ENCODE measurements at regions not wholly inside any gene's neighbourhood (a gene's known extent, or its start where the extent isn't known, plus 50 kb on each side); places are given as distances from the start of the nearest gene placed in this dataset.

DNA sequence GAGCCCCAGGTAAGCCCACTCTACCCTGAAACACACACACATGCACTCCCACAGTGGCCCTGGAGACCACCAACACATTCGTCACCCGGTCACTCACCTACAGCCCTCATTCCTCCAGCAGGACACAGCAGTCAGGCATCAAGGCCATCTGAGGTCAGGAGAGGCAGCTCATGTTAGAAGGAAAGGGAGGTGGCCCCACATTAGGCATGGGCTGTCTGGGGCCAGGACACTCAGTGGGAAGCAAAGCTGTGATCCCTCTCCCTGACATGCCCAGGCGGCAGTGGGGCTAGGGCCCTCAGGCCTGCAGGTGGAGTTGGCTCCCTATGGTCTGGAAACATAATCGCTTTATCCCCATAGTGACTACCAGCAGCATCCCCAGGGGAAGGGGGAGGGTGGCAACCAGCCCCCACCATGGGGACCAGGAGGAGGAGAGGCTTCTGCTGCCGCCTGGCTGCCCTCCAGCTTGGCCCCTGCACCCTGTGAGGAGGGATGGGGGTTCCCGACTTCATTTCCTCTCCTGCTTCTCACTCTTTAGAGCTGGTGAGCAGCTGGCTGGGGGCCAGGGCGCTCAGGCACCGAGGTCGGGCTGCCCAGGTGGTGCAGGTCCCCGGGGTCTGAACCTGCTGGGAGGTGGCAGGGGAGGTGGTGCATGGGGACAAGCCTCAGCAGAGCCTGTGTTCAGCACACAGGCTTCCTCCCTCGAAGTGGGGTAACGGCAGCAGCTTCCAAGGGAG, 76.6 kb upstream of the CST7 start:
- no peak for DNase-seq

DNA sequence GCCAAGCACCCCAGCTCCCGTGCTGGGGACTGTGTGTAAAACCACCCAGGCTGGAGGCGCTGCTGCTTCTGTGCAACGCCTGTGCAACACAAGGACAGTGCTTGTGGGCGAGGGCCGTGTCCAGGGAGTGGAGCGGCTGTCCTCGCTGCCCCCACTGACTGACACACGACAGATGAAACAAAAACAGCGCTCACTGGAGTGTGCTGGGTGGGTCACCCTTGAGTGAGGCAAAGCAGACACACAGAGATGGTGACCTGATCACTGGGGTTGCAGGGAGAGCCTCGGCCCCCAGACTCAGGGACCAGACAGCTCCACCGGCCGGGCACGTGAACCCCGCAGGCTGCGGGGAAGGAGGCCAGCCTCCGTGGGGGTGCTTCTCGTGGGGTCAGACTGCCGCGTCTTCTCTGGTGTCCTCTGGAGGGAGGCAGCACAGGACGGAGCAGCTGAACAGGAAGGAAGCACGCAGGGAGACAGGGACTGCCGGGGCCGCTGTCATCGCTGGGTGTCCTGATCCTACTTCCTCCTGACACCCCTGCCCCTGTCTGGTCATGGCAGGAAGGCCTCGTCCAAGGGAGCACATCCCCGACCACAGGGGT, 75.9 kb upstream of the CST7 start:
- DNase-seq: no peak

- no peak for DNase-seq
Observed at GRCh38 chr20:24875078-24875477, 74.0 kb upstream of the CST7 start.

GRCh38 chr20:24877652-24878051, 71.4 kb upstream of the CST7 start:
- no peak for DNase-seq

- no peak for DNase-seq
Observed at GRCh38 chr20:24878657-24879056, 70.4 kb upstream of the CST7 start.

- no peak for DNase-seq
Observed at GRCh38 chr20:24879875-24880274, 69.2 kb upstream of the CST7 start.

DNA sequence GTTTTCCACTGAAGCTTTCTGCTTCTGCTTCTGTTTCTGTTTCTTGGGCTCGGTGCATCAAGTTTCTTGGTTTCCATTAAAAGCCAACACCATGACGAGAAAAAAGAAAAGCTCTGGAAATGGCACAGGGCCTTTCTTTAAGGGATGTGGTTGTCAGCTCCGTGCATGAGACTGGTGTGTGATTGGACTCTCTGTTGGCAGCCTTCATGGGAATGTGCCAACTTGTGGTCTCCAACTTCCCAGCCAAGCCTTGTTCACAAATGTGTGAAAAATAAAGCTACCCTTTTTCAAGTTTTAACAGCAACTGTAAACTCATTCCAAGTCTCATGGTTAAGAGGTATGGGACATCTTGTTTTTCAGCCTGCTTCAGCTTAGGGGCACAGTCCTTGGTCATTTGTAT, 68.7 kb upstream of the CST7 start:
- no peak for DNase-seq

DNA sequence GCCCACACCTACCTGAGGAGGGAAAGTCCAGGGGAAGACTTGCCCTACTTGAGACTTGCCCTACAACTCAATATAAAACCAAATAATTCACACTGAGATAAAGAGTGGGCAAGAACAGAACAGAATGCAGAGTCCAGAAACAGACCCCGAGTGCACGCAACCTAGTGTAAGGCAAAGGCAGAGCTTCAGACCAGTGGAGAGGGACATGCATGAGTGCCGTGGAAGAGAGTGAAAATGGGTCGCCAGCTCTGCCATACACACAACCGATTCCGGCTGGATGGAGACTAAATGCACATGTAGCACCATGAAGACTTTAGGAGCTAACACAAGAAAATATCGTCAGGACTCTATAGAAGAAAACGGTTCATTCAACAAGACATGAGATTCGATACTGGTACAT, 58.8 kb upstream of the CST7 start:
- DNase-seq: no peak

DNA sequence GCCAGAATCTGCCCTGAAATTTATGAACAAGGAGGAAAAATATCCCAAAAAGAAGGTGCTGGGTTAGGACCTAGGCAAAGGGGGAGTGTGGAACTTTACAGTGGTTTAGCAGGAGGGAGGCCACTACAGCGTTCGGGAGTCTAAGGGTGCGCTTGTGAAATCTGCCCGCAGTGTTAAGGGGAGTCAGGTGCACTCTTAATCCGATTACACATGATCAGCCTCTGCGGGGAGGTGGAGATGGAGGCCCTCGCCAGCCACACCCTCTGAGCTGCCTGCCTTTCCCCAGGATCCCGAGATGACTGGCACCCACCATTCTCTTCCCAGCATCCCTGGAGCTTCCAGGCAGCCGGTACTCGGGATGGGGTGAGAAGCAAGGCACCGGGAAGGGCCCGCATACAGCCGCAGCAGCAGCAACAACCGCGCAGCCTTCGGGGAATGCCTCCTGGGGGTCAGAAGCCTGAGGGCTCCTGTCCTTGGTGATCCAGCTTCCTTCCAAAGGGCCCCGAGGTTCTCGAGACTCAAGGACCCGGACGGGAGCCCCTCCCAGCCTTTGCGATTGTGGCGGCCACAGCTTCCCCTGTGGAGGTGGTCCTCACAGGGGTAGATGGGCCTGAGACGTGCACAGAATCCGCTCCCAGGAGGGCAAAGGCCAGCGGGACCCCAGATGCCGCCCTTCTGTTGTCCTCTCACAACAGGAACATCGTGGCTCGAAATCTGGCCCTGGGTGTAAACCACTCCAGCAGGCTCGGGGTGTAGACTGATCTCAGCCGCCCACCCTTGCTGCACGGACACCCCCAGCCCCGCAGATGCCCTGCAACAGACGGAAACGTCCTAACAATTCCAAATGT, 57.3 kb upstream of the CST7 start:
- no peak for DNase-seq

DNA sequence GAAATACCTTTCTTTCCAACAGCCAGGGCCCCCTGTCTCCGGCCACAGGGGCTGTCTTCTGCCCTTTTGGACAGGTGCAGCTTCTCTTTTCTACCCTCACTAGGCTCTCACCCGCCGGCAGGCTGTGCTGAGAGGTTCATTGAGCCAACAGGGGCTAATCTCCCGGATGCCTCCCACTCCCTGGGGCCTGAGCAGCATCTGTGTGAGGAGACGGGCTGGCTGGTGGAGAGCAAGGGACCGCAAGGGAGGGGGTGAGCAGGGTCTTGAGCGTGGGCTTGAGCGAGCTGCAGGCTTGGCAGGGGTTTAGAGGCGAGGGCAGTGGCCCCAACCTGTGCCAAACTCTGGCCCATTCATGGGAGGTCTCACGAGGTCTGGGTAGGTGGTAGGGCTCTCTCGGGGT, 56.5 kb upstream of the CST7 start:
- no peak for DNase-seq

DNA sequence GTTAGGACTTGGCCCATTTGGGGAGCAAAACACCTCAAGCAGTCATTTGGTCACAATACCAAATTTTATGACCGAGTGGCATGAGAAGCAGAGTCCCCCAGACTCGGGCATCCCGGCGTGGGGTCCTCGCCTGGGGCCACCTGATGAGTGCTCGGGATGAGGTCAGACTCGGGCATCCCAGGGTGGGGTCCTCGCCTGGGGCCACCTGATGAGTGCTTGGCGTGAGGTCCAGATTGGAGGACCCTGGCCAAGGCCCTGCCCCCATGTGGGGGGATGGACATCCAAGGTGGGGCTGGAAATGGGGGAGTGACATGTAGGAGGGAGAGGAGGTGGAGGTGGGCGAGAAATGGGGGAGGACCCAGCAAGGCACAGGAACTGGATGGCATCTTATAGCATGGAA, 56.1 kb upstream of the CST7 start:
- no peak for DNase-seq

- no peak for DNase-seq
Observed at GRCh38 chr20:24894488-24894887, 54.6 kb upstream of the CST7 start.

GRCh38 chr20:24894967-24895366, 54.1 kb upstream of the CST7 start:
- no peak for DNase-seq

DNA sequence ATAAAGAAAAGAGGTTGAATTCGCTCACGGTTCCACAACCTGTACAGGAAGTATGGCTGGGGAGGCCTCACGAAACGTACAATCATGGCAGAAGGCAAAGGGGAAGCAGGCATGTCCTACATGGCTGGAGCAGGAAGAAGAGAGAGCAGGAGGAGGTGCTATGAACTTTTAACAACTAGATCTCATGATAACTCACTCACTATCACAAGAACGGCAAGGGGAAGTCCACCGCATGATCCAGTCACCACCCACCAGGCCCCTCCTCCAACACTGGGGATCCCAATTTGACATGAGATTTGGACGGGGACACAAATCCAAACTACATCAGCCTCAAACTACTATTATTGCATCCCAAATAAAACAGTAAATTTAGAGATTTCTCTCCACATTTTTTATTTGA, 53.6 kb upstream of the CST7 start:
- no peak for DNase-seq

DNA sequence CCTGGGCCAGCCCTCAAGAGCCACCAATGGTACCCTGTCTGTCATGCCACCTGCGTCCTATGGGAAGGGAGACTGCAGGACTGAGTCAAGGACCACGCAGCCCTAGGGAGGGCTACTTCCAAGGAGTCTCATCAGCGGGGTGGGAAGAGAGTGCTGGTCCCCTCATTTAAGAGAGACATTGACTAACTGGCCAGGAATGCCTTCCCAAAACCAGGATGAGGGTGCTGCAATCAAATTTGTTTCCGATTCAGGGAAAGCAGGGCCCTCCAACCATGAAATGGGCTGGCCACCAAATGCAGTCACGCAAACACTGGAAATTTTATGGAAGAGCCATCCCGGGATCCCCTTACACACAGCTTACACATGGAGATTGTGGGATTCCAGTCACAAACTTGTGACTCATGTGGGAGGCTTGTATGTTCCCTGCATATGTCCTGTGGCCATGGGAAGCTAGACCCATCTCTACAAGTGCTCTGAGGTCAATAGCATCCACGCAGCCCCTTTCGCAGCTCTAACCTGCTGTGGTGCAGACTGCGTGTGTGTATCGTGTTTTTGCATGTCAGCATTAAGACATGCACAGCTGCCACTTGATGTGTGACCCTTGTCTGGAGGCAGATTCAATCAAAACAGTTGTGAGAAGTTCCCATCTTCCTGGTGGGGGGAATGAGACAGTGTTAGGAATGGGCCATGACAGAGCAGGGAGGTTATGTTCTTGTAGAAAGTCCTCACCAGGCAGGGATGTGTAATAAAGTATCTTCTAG, 53.0 kb upstream of the CST7 start:
- DNase-seq: no peak

- no peak for DNase-seq
Observed at GRCh38 chr20:24896984-24897383, 52.1 kb upstream of the CST7 start.

DNA sequence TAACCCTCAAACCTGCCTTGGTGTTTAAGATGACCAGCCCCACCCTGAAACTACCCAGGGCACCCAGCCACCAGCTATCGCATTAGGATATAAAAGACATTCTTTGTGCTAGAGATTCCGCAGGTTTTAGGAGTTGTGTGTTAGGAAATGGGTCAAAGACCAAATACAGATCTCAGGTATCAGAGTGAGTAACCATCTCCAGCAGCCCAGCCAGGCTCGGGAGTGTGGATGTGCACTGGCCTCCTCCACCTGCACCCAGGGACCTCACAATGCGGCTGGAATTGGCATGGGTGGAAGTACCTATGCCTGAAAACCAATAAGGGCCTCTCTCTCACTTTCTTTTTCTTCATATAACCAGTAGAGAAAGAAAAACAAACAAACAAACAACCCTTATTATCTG, 51.1 kb upstream of the CST7 start:
- no peak for DNase-seq

DNA sequence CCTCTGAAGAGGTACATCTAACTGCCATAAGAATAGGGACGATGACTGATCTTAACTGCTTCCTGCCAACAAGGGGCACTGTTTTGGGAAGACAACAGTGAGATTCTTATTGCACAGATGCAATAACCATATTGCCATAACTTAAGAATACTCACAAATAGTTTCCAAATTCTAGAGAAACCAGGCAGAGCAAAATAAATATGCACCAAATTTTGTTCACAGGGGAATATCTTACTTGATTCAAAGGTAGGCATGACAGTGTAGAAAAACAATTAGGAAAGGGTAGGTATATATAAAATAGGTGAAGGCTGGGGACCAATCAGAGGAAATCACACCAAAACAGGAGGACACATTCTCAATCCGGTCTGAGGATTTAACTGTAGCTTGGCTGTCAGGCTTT, 49.9 kb upstream of the CST7 start:
- no peak for DNase-seq

Data from SW 1271 (cell line).